ENCODE measurements at regions not wholly inside any gene's neighbourhood (a gene's known extent, or its start where the extent isn't known, plus 50 kb on each side); places are given as distances from the start of the nearest gene placed in this dataset.

DNA sequence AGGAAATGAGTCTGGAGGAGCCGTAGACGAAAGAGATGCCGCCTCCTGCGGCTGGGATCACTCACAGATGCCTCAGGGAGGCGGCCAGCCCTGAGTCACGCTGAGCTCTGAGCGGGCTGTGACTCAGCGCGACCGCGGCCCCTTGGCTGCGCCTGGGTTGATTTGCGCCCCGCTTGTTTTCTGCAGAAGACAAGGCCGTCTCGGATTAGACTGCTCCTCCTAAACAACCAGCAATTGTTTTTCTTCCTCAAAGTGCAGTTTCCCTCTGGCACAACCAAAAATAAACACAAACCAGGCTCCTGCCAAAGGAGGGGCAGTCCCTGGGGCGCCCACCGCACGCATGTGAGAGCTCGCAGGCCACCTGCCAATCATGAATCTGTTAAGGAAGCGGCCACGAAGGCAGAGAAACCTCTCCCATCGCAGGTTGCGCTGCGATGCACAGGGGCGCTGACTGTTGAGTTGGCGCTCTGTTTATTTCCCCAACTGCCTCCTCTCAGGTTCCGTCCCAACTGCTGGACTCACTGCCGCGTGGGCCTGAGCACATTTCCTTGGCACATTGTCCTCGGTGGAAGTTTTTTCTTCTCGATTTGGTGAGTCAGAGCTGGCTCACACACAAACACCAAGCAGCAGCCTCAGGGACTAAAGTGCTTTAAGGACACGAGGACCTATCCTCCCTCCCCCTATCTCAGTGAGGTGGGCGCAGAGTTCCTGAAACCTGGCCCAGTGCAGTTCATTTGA, 85.2 kb upstream of the NDUFV2 start (continued):
- TF ChIP-seq, protein P1, sequence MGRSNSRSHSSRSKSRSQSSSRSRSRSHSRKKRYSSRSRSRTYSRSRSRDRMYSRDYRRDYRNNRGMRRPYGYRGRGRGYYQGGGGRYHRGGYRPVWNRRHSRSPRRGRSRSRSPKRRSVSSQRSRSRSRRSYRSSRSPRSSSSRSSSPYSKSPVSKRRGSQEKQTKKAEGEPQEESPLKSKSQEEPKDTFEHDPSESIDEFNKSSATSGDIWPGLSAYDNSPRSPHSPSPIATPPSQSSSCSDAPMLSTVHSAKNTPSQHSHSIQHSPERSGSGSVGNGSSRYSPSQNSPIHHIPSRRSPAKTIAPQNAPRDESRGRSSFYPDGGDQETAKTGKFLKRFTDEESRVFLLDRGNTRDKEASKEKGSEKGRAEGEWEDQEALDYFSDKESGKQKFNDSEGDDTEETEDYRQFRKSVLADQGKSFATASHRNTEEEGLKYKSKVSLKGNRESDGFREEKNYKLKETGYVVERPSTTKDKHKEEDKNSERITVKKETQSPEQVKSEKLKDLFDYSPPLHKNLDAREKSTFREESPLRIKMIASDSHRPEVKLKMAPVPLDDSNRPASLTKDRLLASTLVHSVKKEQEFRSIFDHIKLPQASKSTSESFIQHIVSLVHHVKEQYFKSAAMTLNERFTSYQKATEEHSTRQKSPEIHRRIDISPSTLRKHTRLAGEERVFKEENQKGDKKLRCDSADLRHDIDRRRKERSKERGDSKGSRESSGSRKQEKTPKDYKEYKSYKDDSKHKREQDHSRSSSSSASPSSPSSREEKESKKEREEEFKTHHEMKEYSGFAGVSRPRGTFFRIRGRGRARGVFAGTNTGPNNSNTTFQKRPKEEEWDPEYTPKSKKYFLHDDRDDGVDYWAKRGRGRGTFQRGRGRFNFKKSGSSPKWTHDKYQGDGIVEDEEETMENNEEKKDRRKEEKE (IDR thresholded peaks at IDR 0.05; ENCODE audit: borderline replicate concordance in 1 of 2, control insufficient read depth in 1 of 2, low read depth in 2 of 2, low read length in 1 of 2): no peak
- TF ChIP-seq HSF4 (CRISPR knock-in tag; IDR thresholded peaks at IDR 0.05; ENCODE audit: borderline replicate concordance) (peak; percentile 77; the same call in 1 of the 2 replicates), SAP30 (IDR thresholded peaks at IDR 0.05; ENCODE audit: borderline replicate concordance, insufficient read depth, low read depth, low read length, poor library complexity, severe bottlenecking) (peak; percentile 20), KAT7 (CRISPR knock-in tag; IDR thresholded peaks at IDR 0.05; ENCODE audit: borderline replicate concordance) (peak; percentile 42; the same call in 1 of the 2 replicates), JUND (IDR thresholded peaks at IDR 0.05; ENCODE audit: borderline replicate concordance, low read depth, low read length) (peak; percentile 95), JUND (tag; IDR thresholded peaks at IDR 0.05; ENCODE audit: borderline replicate concordance, low read depth, low read length) (peak; percentile 92; the same call in 2 of the 3 replicates), MAFF (IDR thresholded peaks at IDR 0.05; ENCODE audit: low read length) (peak; percentile 66; the same call in 1 of the 2 replicates), WHSC1 (IDR thresholded peaks at IDR 0.05; ENCODE audit: low read length) (peak; percentile 84), SMARCA4 (IDR thresholded peaks at IDR 0.05) (peak; percentile 89), SRSF7 (optimal IDR thresholded peaks at IDR 0.05; ENCODE audit: low read depth, low read length) (no peak), FOXK2 (conservative IDR thresholded peaks at IDR 0.05 in 1 of 2, IDR thresholded peaks at IDR 0.05 in 1 of 2; ENCODE audit: low read depth in 2 of 2) (peak; percentile 58 to 65; a peak in 3 of 4 replicates), ZFP30 (CRISPR knock-in tag; IDR thresholded peaks at IDR 0.05; ENCODE audit: borderline replicate concordance) (no peak), L3MBTL2 (IDR thresholded peaks at IDR 0.05) (peak; percentile 99), MAZ (CRISPR knock-in tag; conservative IDR thresholded peaks at IDR 0.05 in 1 of 2, IDR thresholded peaks at IDR 0.05 in 1 of 2) (peak in 1 of 2 experiments; percentile 81; a peak in 3 of 4 replicates), ZNF79 (CRISPR knock-in tag; IDR thresholded peaks at IDR 0.05; ENCODE audit: low read depth) (0 out of 2 replicates have a peak, but pooled peaks have one; percentile 5), BCL6 (CRISPR knock-in tag; IDR thresholded peaks at IDR 0.05) (0 out of 2 replicates have a peak, but pooled peaks have one; percentile 25), ERF (CRISPR knock-in tag; IDR thresholded peaks at IDR 0.05) (no peak; the same call in 1 of the 2 replicates), PHF8 (IDR thresholded peaks at IDR 0.05; ENCODE audit: borderline replicate concordance, low read length) (peak; percentile 57; the same call in 1 of the 2 replicates), NR2C2 (CRISPR knock-in tag; IDR thresholded peaks at IDR 0.05) (0 out of 2 replicates have a peak, but pooled peaks have one; percentile 14), NR2C2 (tag; IDR thresholded peaks at IDR 0.05) (no peak; the same call in 1 of the 2 replicates), ZNF780A (CRISPR knock-in tag; IDR thresholded peaks at IDR 0.05) (peak; percentile 72; the same call in 1 of the 2 replicates), ZC3H8 (IDR thresholded peaks at IDR 0.05) (no peak)
- TF ChIP-seq, protein P2, sequence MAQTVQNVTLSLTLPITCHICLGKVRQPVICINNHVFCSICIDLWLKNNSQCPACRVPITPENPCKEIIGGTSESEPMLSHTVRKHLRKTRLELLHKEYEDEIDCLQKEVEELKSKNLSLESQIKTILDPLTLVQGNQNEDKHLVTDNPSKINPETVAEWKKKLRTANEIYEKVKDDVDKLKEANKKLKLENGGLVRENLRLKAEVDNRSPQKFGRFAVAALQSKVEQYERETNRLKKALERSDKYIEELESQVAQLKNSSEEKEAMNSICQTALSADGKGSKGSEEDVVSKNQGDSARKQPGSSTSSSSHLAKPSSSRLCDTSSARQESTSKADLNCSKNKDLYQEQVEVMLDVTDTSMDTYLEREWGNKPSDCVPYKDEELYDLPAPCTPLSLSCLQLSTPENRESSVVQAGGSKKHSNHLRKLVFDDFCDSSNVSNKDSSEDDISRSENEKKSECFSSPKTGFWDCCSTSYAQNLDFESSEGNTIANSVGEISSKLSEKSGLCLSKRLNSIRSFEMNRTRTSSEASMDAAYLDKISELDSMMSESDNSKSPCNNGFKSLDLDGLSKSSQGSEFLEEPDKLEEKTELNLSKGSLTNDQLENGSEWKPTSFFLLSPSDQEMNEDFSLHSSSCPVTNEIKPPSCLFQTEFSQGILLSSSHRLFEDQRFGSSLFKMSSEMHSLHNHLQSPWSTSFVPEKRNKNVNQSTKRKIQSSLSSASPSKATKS (CRISPR knock-in tag; IDR thresholded peaks at IDR 0.05): no peak

Data from K562 (cell line).